CD4-positive, alpha-beta T cell (primary cell): ENCODE measurements at regions not wholly inside any gene's neighbourhood (a gene's known extent, or its start where the extent isn't known, plus 50 kb on each side); places are given as distances from the start of the nearest gene placed in this dataset.

Experiments
- ATAC-seq: fragments of 200-7000 bp; cut with Tn5 transposase; one replicate; pipeline ENCODE4 v1.10.0; 2022; ENCODE audit warnings: mild to moderate bottlenecking; ENCODE audit not compliant: poor library complexity
- CTCF ChIA-PET: fragments of 350-600 bp; sonication (Branson Sonifier 250); formaldehyde crosslinking; loops from one replicate; lab custom pipeline; 2021; ENCODE audit warnings: antibody characterized with exemption, inconsistent platforms; lab: Charles Lee
- POLR2A ChIA-PET: fragments of 350-600 bp; sonication (Branson Sonifier 250); formaldehyde crosslinking; loops from one replicate; lab custom pipeline; 2021; ENCODE audit warnings: antibody characterized with exemption, inconsistent platforms; lab: Charles Lee
- DNase-seq, 14 experiments: peaks; one replicate each; pipeline ENCODE4 v3.0.0-alpha.2; 2013 to 2020; ENCODE audit warnings: mixed read lengths in 2 of 14
- H3K27ac ChIP-seq, 2 donors: one replicate each; pipeline versions ENCODE4 v1.5.1 to v1.7.0; 2013; ENCODE audit warnings: low read length in 2 of 2, low read depth in 1 of 2, mild to moderate bottlenecking in 1 of 2
- H3K27me3 ChIP-seq, 2 experiments: 1 replicate in 1 of 2; 2 replicates in 1 of 2; pipeline versions ENCODE4 v1.6.1 to v1.7.0; 2013; ENCODE audit warnings: low read length in 2 of 2, control low read depth in 1 of 2, mild to moderate bottlenecking in 1 of 2, moderate library complexity in 1 of 2; ENCODE audit not compliant: insufficient read depth in 2 of 2, control insufficient read depth in 1 of 2
- H3K36me3 ChIP-seq: one replicate; pipeline ENCODE4 v1.6.1; 2013; ENCODE audit warnings: low read length, control low read depth; ENCODE audit not compliant: insufficient read depth
- H3K4me1 ChIP-seq: one replicate; pipeline ENCODE4 v1.6.1; 2013; ENCODE audit warnings: low read length, control low read depth; ENCODE audit not compliant: insufficient read depth
- H3K4me3 ChIP-seq: one replicate; pipeline ENCODE4 v1.5.1; 2013; ENCODE audit warnings: mild to moderate bottlenecking, low read length, moderate library complexity
- H3K9me3 ChIP-seq, 2 experiments: 1 replicate in 1 of 2; 2 replicates in 1 of 2; pipeline versions ENCODE4 v1.6.1 to v1.7.0; 2013; ENCODE audit warnings: low read length in 2 of 2, mild to moderate bottlenecking in 2 of 2, control low read depth in 1 of 2, moderate library complexity in 1 of 2; ENCODE audit not compliant: control insufficient read depth in 1 of 2, insufficient read depth in 1 of 2
- H3K27ac Mint-ChIP-seq: one replicate; pipeline ENCODE4 v1.8.0; 2020; ENCODE audit warnings: mixed read lengths
- H3K27me3 Mint-ChIP-seq: one replicate; pipeline ENCODE4 v1.8.0; 2021; ENCODE audit warnings: mixed read lengths
- H3K36me3 Mint-ChIP-seq: one replicate; pipeline ENCODE4 v1.8.0; 2021; ENCODE audit warnings: low read depth, mixed read lengths
- H3K4me1 Mint-ChIP-seq: one replicate; pipeline ENCODE4 v1.8.0; 2021; ENCODE audit warnings: low read depth, mixed read lengths
- H3K4me3 Mint-ChIP-seq: one replicate; pipeline ENCODE4 v1.8.0; 2020; ENCODE audit warnings: mild to moderate bottlenecking, mixed read lengths
- H3K9me3 Mint-ChIP-seq: one replicate; pipeline ENCODE4 v1.8.0; 2020; ENCODE audit warnings: mixed read lengths
- CTCF ChIP-seq: fragments of 200-600 bp; IDR thresholded peaks from one replicate; pipeline ENCODE4 v1.8.0; 2022; ENCODE audit warnings: antibody characterized with exemption, mild to moderate bottlenecking
- intact Hi-C, 2 experiments: fragments of 100-400 bp; cut with DNase I in 1 of 2; cut with micrococcal nuclease in 1 of 2; formaldehyde crosslinking; loops; one replicate each; pipeline versions ENCODE4 v1.15.1 to v1.9.0; 2023 to 2025; cut with DNase I, micrococcal nuclease

GRCh38 chr12:69019910-69020309 is 86.9 kb upstream of the CPM start:
- no peak for TF ChIP-seq CTCF
- intact Hi-C loops, result no loop called here
- H3K27me3 ChIP-seq, result no peaks in the 10 kb centered on the region
- no peaks in the 10 kb centered on the region for H3K9me3 ChIP-seq
- DNase-seq, result no peak
- no peaks in the 10 kb centered on the region for H3K9me3 Mint-ChIP-seq
- no peaks in the 10 kb centered on the region for H3K36me3 Mint-ChIP-seq
- H3K27me3 Mint-ChIP-seq, result peaks cover 9% of the 10 kb centered on the region
- ATAC-seq, result no peak
- POLR2A ChIA-PET, result no interaction called here
- no peaks in the 10 kb centered on the region for H3K36me3 ChIP-seq
- CTCF ChIA-PET, result no interaction called here
- H3K4me3 Mint-ChIP-seq, result no peak overlapping the region
- H3K27ac ChIP-seq, result no peak overlapping the region
- H3K4me3 ChIP-seq, result no peak overlapping the region
- H3K27ac Mint-ChIP-seq, result no peak overlapping the region
- H3K4me1 Mint-ChIP-seq, result no peaks in the 10 kb centered on the region
- no peaks in the 10 kb centered on the region for H3K4me1 ChIP-seq

GRCh38 chr12:69022674-69023073 is 89.7 kb upstream of the CPM start:
- POLR2A ChIA-PET, result no interaction called here
- H3K4me3 Mint-ChIP-seq, result no peak overlapping the region
- peaks cover 9% of the 10 kb centered on the region for H3K27me3 Mint-ChIP-seq
- H3K9me3 Mint-ChIP-seq, result no peaks in the 10 kb centered on the region
- no peak overlapping the region for H3K27ac ChIP-seq
- no peaks in the 10 kb centered on the region for H3K9me3 ChIP-seq
- no peaks in the 10 kb centered on the region for H3K36me3 ChIP-seq
- intact Hi-C loops, result no loop called here
- H3K27ac Mint-ChIP-seq, result no peak overlapping the region
- no peak overlapping the region for H3K4me3 ChIP-seq
- no peaks in the 10 kb centered on the region for H3K36me3 Mint-ChIP-seq
- CTCF ChIA-PET, result no interaction called here
- TF ChIP-seq CTCF, result no peak
- DNase-seq (no peak), ATAC-seq (no peak)
- H3K4me1 ChIP-seq, result no peaks in the 10 kb centered on the region
- no peaks in the 10 kb centered on the region for H3K27me3 ChIP-seq
- no peaks in the 10 kb centered on the region for H3K4me1 Mint-ChIP-seq

DNA sequence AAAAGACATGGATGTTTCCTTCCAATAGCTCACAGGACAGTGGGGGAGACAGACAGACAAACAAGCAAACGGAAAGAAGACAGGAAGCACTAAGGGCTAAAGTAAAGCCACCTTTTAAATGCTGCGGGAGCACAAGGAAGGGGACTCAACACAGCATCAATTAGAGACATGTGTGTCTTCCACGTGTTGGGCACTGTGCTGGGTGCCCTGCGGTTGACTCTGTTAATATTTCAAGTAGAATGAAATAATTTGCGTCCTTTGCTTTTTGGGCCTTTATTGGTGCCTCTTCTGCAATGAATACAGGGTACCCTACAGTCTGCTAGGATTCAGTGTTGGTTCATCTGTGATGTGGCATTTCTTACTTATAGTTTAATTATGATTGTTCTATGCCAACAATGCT is 90.9 kb upstream of the CPM start:
- ATAC-seq, result no peak
- POLR2A ChIA-PET, result no interaction called here
- no peaks in the 10 kb centered on the region for H3K36me3 Mint-ChIP-seq

More for the DNA sequence above, 90.9 kb upstream of the CPM start:
- intact Hi-C loops, result no loop called here
- no peak overlapping the region for H3K4me3 ChIP-seq
- no peak for DNase-seq
- no peak overlapping the region for H3K27ac Mint-ChIP-seq
- H3K9me3 Mint-ChIP-seq, result no peaks in the 10 kb centered on the region
- H3K4me1 Mint-ChIP-seq, result no peaks in the 10 kb centered on the region
- CTCF ChIA-PET, result no interaction called here
- H3K27ac ChIP-seq, result no peak overlapping the region
- no peaks in the 10 kb centered on the region for H3K27me3 ChIP-seq
- no peaks in the 10 kb centered on the region for H3K36me3 ChIP-seq
- no peak for TF ChIP-seq CTCF
- peaks cover 5% of the 10 kb centered on the region for H3K27me3 Mint-ChIP-seq
- H3K4me1 ChIP-seq, result no peaks in the 10 kb centered on the region
- no peak overlapping the region for H3K4me3 Mint-ChIP-seq
- H3K9me3 ChIP-seq, result no peaks in the 10 kb centered on the region
